Nephron (organoid): ENCODE measurements at regions not wholly inside any gene's neighbourhood (a gene's known extent, or its start where the extent isn't known, plus 50 kb on each side); places are given as distances from the start of the nearest gene placed in this dataset.

Source experiments
- H3K27ac Mint-ChIP-seq, 3 experiments: 2 replicates each; pipeline ENCODE4 v1.8.0; 2020; ENCODE audit warnings: mixed read lengths in 3 of 3, mild to moderate bottlenecking in 2 of 3, moderate library complexity in 1 of 3
- H3K27me3 Mint-ChIP-seq: 2 replicates; pipeline ENCODE4 v1.8.0; 2021; ENCODE audit warnings: low read depth, mild to moderate bottlenecking, moderate library complexity, mixed read lengths
- H3K36me3 Mint-ChIP-seq: 2 replicates; pipeline ENCODE4 v1.8.0; 2020; ENCODE audit warnings: low read depth, mixed read lengths
- H3K4me1 Mint-ChIP-seq: 2 replicates; pipeline ENCODE4 v1.8.0; 2020; ENCODE audit warnings: mixed read lengths
- H3K4me3 Mint-ChIP-seq, 3 experiments: 2 replicates each; pipeline ENCODE4 v1.8.0; 2020; ENCODE audit warnings: mild to moderate bottlenecking in 3 of 3, mixed read lengths in 3 of 3, moderate library complexity in 2 of 3
- H3K9me3 Mint-ChIP-seq: 2 replicates; pipeline ENCODE4 v1.8.0; 2020; ENCODE audit warnings: mixed read lengths
- TF ChIP-seq, protein P1 (sequence below), 3 experiments: fragments of 200-600 bp; sonication (generic); IDR thresholded peaks; one replicate each; pipeline ENCODE4 v1.5.0; 2021; ENCODE audit warnings: antibody characterized with exemption in 3 of 3; ENCODE audit not compliant: unreplicated experiment in 3 of 3

DNA sequence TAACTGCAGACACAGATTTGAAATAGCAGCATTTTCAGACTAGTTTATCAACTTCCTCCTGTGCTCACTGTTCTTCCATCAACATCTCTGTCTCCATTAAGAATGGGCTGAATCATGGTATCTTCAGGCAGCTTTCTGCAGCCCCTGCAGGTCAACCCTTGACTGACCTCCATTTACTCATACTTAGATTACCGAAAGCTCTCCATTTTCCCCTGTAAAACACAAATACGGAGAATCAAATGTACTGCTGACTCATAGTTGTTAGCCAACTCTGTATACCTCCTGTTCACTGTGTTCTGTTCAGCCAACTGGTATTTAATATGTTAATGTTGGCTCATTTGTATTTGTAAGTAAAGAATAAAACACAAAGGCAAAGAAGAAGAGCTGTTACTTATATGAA is 364.0 kb downstream of the CASP12 start:
- Mint-ChIP-seq H3K27ac (no peak overlapping the region), H3K27me3 (no peaks in the 10 kb centered on the region), H3K4me3 (no peak overlapping the region), H3K9me3 (no peaks in the 10 kb centered on the region), H3K4me1 (peaks cover 22% of the 10 kb centered on the region), H3K36me3 (no peaks in the 10 kb centered on the region)
- TF ChIP-seq, protein P1, sequence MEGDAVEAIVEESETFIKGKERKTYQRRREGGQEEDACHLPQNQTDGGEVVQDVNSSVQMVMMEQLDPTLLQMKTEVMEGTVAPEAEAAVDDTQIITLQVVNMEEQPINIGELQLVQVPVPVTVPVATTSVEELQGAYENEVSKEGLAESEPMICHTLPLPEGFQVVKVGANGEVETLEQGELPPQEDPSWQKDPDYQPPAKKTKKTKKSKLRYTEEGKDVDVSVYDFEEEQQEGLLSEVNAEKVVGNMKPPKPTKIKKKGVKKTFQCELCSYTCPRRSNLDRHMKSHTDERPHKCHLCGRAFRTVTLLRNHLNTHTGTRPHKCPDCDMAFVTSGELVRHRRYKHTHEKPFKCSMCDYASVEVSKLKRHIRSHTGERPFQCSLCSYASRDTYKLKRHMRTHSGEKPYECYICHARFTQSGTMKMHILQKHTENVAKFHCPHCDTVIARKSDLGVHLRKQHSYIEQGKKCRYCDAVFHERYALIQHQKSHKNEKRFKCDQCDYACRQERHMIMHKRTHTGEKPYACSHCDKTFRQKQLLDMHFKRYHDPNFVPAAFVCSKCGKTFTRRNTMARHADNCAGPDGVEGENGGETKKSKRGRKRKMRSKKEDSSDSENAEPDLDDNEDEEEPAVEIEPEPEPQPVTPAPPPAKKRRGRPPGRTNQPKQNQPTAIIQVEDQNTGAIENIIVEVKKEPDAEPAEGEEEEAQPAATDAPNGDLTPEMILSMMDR (IDR thresholded peaks at IDR 0.05; ENCODE audit: unreplicated experiment in 3 of 3), result no peak

DNA sequence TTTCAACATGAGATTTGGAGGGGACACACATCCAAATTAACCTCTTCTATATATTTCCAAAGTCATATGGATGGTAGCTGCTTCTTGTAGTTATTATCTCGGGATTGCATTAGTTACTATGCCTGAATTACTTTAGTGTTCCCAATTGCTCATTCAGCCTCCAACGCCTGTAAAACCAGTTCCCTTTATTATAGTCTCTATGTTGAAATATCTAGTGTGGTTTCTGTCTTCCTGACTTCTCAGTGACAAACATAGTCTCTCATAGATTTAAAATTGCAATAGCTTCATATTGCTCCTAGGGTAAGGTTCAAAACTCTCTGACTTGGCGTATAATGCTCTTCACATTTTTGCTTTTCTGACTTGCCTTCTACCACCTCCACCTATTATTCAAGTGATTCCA is 366.4 kb downstream of the CASP12 start:
- Mint-ChIP-seq H3K4me3 (no peak overlapping the region), H3K36me3 (no peaks in the 10 kb centered on the region), H3K27ac (peak overlapping the region in 2 of 3 experiments; percentile 0 to 4), H3K9me3 (no peaks in the 10 kb centered on the region), H3K4me1 (peaks cover 38% of the 10 kb centered on the region), H3K27me3 (no peaks in the 10 kb centered on the region)
- TF ChIP-seq, protein P1 (IDR thresholded peaks at IDR 0.05; ENCODE audit: unreplicated experiment in 3 of 3), result no peak

DNA sequence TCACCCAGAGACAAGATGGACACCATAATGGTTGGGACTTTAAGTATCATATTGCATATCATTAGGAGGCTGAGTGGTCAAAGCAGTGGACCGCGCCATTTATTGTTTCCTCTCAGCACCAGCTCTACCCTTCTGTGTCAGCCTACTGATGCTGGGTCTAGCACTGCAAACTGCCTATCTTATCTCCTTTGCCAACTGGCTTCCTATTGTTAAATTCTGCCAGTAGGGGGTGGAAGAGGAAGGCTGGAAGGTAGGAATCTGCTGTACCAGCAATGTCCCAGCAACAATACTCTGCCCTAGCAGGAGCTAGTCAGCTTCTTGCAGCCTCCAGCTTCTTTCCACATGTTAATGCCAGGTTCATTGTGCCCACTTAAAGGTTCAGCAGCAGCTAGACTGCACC is 367.1 kb upstream of the PDGFD start:
- no peaks in the 10 kb centered on the region for H3K9me3 Mint-ChIP-seq
- H3K4me1 Mint-ChIP-seq, result peaks cover 42% of the 10 kb centered on the region
- no peak overlapping the region for H3K4me3 Mint-ChIP-seq
- TF ChIP-seq, protein P1 (IDR thresholded peaks at IDR 0.05; ENCODE audit: unreplicated experiment in 3 of 3), result no peak
- H3K27me3 Mint-ChIP-seq, result no peaks in the 10 kb centered on the region
- H3K36me3 Mint-ChIP-seq, result no peaks in the 10 kb centered on the region
- H3K27ac Mint-ChIP-seq, result no peak overlapping the region

DNA sequence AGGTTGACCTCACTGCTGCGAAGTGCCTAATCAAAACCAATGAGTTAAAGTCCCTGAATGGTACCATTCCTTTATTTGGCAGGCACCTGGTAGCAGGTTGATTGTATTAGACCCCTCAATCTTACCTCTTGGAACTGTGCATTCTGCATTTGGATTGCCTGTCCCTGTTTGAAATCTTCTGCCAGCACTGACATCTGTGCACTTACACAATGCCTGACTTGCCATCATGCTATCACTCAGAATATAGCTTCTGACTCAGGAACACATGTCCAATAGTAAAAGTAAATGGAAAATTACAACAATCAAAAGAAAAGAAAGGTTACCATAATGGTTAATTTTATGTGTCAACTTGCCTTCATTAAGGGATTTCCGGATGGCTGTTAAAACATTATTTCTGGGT is 366.0 kb upstream of the PDGFD start:
- H3K36me3 Mint-ChIP-seq, result no peaks in the 10 kb centered on the region
- no peaks in the 10 kb centered on the region for H3K9me3 Mint-ChIP-seq
- no peak overlapping the region for H3K4me3 Mint-ChIP-seq
- peaks cover 51% of the 10 kb centered on the region for H3K4me1 Mint-ChIP-seq
- TF ChIP-seq, protein P1 (IDR thresholded peaks at IDR 0.05; ENCODE audit: unreplicated experiment in 3 of 3), result no peak
- H3K27me3 Mint-ChIP-seq, result no peaks in the 10 kb centered on the region
- peak overlapping the region; percentile 19 to 71 (median 27) for H3K27ac Mint-ChIP-seq

DNA sequence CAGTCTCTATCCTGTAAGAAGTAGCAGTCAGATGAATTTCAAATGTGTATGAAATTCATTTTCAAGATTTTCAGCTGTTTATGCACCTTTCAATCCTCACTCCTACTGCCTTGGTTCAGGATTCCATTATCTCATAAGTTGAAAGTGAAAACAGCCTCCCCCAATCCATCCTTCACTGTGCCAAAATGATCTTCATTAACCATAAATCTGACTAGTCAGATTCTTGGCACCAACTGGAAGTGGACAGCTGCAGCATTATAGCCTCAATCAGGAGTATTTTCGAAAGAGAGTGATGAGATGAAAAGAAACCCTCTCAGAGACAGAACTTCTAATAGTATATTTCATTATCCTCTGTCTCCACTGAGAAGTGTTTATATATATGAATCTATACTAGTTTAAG is 365.3 kb upstream of the PDGFD start:
- Mint-ChIP-seq H3K27me3 (no peaks in the 10 kb centered on the region), H3K4me1 (peaks cover 51% of the 10 kb centered on the region), H3K27ac (peak overlapping the region; percentile 69 to 73 (median 71)), H3K4me3 (no peak overlapping the region), H3K9me3 (no peaks in the 10 kb centered on the region), H3K36me3 (no peaks in the 10 kb centered on the region)
- TF ChIP-seq, protein P1 (IDR thresholded peaks at IDR 0.05; ENCODE audit: unreplicated experiment in 3 of 3), result no peak

DNA sequence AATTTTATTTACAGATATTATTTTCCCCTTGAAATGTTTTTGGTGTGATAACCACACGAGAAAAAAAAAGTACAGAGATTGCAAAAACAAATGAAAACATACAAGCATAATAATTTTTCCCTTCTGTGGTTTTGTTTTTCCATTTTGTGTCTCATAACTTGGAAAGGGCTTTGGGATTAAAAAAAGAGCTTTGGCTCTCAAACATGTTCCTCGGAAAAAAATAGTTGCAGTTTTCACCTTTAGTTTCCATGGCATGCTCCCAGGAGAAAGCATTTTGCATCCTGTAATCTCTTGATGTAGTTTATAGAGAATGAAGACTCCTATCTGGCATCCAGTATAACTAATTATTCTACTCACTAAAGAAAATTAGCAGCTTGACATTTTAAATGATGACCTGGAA is 362.1 kb upstream of the PDGFD start:
- H3K36me3 Mint-ChIP-seq, result no peaks in the 10 kb centered on the region
- peak overlapping the region in 2 of 3 experiments; percentile 16 to 84 for H3K27ac Mint-ChIP-seq
- H3K4me3 Mint-ChIP-seq, result no peak overlapping the region
- no peaks in the 10 kb centered on the region for H3K9me3 Mint-ChIP-seq
- peaks cover 42% of the 10 kb centered on the region for H3K4me1 Mint-ChIP-seq
- TF ChIP-seq, protein P1 (IDR thresholded peaks at IDR 0.05; ENCODE audit: unreplicated experiment in 3 of 3), result no peak
- no peaks in the 10 kb centered on the region for H3K27me3 Mint-ChIP-seq
